Omental fat pad (tissue), 3 donors: ENCODE measurements at regions not wholly inside any gene's neighbourhood (a gene's known extent, or its start where the extent isn't known, plus 50 kb on each side); places are given as distances from the start of the nearest gene placed in this dataset.
"Not testable (repeated sequence)": the region's sequence is repeated elsewhere in the genome, so short reads cannot be mapped to it uniquely, and the experiment has no call there.

Source experiments
- ATAC-seq: fragments of 150-250 bp; one replicate; pipeline ENCODE4 v1.9.1; 2016; ENCODE audit warnings: mild to moderate bottlenecking, moderate library complexity; ENCODE audit not compliant: low FRiP score
- DNase-seq: peaks from one replicate; pipeline ENCODE4 v3.0.0-alpha.2; 2019; ENCODE audit warnings: low spot score
- TF ChIP-seq, protein P1 (sequence below), 3 donors: fragments of 450-650 bp; IDR thresholded peaks; one replicate each; pipeline ENCODE4 v1.5.1; 2016 to 2017; ENCODE audit warnings: antibody characterized with exemption in 3 of 3, mild to moderate bottlenecking in 3 of 3, moderate library complexity in 2 of 3

DNA sequence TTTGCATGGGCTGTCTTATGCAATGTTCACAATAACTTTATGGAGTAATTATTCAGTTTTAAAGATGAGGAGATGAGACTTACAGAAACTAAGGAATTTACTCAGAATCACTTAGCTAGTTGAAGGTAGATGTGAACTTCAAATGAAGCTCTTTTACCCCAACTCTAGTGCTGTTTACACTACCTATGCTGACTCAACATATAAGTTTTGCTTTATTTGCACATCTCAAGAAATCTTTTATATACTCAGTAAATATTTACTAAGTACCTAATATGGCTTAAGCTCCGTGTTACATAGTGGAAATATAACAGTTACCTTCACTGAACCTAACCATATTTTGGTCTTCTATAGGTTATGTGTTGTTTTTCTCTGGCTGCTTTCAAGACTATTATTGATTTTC is 293.2 kb downstream of the ANXA1 start:
- TF ChIP-seq, protein P1, sequence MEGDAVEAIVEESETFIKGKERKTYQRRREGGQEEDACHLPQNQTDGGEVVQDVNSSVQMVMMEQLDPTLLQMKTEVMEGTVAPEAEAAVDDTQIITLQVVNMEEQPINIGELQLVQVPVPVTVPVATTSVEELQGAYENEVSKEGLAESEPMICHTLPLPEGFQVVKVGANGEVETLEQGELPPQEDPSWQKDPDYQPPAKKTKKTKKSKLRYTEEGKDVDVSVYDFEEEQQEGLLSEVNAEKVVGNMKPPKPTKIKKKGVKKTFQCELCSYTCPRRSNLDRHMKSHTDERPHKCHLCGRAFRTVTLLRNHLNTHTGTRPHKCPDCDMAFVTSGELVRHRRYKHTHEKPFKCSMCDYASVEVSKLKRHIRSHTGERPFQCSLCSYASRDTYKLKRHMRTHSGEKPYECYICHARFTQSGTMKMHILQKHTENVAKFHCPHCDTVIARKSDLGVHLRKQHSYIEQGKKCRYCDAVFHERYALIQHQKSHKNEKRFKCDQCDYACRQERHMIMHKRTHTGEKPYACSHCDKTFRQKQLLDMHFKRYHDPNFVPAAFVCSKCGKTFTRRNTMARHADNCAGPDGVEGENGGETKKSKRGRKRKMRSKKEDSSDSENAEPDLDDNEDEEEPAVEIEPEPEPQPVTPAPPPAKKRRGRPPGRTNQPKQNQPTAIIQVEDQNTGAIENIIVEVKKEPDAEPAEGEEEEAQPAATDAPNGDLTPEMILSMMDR (IDR thresholded peaks at IDR 0.05): no peak
- DNase-seq (no peak), ATAC-seq (no peak)

DNA sequence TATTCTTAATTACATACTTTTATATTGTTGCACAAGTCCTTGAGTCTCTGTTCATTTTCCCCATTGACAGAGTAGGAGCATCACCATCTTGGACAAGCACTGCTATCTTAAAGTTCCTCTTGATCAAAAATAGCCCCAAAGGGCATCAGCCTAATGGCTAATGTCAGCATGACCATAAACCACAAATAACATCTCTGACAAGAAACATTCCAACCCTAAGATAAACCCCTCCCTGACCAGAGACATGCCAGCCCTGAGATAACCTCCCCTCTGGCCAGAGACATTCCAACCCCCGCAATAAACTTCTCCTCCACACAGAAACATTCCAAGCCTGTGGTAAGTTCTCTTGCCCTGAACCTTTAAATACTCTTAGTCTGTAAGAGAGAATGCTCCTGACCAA is 293.7 kb downstream of the ANXA1 start:
- ATAC-seq, DNase-seq: not testable (repeated sequence)

DNA sequence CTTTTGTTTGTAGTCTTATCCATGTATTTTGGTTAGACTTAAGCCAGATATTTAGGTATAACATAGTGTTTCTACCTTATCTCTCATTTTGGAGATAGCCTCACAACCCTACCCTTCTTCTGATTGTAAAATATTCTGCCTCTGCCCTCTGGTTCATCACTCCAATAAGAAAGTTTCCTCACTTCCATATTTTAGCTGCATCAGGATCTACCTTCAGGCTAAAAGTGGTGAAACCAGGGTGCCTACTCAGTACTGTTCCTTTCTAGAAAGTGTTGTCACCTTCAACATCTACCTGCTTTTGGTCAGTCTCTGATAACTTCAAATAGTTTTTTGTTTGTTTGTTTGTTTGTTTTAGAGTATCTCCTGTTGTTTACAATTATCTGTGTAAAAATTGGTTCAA is 294.6 kb downstream of the ANXA1 start:
- DNase-seq: no peak
- TF ChIP-seq, protein P1 (IDR thresholded peaks at IDR 0.05): no peak
- ATAC-seq: no peak

DNA sequence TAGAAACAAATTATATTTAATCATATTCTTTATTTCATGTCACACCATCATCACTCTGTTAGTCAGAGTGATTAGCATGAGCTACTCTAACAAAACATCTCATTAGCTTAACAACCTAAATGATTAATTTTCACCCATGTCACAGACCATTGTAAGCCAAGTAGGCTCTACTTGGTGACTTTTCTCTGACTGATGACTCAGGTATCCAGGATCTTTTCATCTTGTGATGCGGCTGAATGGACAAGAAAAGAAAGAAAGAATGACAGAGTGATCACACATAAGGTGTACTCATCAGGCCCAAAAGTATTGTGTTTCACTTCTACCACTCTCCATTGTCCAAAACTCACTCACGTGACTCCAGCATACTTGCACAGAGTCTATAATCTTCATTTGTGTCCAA is 299.3 kb downstream of the ANXA1 start:
- TF ChIP-seq, protein P1 (IDR thresholded peaks at IDR 0.05): no peak
- ATAC-seq: no peak
- DNase-seq: no peak

DNA sequence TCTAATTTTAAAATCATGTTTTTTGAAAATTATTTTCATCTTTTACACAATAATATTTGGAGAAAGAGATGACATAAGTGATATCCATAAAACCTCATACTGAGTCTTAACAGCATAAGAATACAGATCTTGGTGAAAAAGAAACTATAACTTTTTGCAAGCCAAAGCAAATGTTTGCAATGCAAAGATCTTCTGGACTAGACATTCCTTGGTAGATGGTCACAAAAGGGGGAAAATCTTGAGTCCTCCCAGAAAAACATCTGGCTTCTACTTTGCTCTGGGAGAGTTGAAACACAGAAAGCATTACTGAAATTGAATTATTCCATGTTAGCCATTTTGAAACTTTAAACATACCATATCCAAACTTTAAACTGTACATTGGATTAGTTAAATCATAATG is 308.2 kb downstream of the ANXA1 start:
- DNase-seq (no peak), ATAC-seq (no peak)

DNA sequence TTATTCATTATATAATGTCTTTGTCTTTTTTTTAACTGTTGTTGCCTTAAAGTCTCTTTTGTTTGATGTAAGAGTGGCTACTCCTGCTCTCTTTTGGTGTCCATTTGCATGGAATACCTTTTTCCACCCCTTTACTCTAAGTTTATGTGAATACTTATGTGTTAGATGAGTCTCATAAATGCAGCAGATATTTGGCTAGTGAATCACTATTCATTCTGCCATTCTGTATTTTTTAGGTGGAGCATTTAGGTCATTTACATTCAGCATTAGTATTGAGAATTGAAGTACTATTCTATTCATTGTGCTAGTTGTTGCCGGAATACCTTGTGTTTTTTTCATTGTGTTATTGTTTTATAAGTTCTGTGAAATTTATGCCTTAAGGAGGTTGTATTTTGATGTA is 317.1 kb downstream of the ANXA1 start:
- TF ChIP-seq, protein P1 (IDR thresholded peaks at IDR 0.05): no peak
- DNase-seq (no peak), ATAC-seq (no peak)

More for the DNA sequence above, 308.2 kb downstream of the ANXA1 start:
- TF ChIP-seq, protein P1 (IDR thresholded peaks at IDR 0.05): no peak

DNA sequence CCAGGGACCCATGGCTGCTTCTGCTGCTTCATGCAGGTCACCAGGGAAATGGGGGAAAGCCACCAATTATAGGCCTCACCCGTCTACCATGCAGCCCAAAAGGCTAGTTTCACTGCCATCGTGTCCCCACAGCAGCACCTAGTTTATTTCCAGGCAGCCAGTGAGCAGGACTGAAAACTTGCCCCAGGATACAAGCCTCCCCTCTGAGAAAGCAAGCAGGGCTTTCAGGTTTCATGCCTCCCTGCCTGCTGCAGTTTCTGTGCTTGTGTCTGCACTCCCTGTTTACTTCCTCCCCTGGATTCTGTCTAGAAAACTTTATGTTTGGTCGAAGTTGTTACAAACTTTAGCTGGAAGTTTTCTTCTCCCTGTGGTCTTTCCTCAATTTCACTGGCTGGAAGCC is 319.1 kb downstream of the ANXA1 start:
- DNase-seq: no peak
- ATAC-seq: no peak
- TF ChIP-seq, protein P1 (IDR thresholded peaks at IDR 0.05): no peak
